ENCODE measurements at regions not wholly inside any gene's neighbourhood (a gene's known extent, or its start where the extent isn't known, plus 50 kb on each side); places are given as distances from the start of the nearest gene placed in this dataset.

DNA sequence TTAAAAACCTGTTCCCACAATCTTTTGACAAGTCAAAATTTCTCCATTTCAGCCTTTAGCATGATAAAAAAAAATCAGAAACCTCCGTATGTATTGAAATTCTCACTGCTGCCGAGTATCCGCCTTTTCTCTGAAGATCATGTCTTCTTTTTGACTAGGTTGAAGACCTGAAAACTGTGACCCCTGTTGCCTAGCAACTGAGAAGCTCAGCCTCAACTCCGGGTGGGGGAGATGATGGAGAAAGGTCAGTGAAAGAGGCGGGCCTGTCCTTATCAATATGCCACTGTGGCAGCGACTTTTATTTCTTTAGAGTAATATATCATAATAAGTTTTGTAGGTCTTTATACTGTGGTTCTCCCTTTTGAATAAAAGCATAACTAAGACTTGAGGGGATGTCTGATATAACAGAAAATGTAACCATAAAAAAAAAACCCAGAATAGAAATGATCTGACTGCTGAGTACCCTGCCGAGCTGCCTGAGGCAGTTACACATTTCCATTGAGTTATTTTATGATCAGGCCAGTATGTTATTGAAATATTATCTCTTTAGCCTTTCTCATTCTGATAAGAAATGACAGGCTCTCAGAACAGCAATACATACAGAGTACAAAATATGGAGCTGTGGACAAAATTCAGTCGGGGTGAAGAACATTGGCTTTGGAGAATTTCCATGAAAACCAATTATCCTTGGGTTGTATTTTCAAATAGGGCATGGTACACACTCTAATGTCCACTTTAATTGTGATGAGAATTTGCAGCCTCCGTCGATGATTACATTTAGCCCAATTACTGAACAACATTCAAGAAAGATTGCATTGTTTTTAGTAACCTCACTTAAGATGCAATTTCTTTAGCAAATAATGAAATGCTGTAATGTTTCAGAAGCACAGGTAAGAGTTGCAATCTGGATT, 136.7 kb upstream of the EEF1E1 start:
- TF ChIP-seq YY1 (IDR thresholded peaks at IDR 0.05; ENCODE audit: insufficient read depth, insufficient read length) = no peak
- TF ChIP-seq SUZ12 (IDR thresholded peaks at IDR 0.05; ENCODE audit: extremely low read depth, insufficient read depth, insufficient read length) = no peak

Measured in NT2/D1 (cell line).